ENCODE measurements at regions not wholly inside any gene's neighbourhood (a gene's known extent, or its start where the extent isn't known, plus 50 kb on each side); places are given as distances from the start of the nearest gene placed in this dataset.

GRCh38 chr2:239765076-239765845 is 259.9 kb downstream of the NDUFA10 start:
- TF ChIP-seq POLR2AphosphoS5 (IDR thresholded peaks at IDR 0.05; ENCODE audit: low read depth, low read length) (no peak), TAF1 (IDR thresholded peaks at IDR 0.05; ENCODE audit: borderline replicate concordance, insufficient read depth, low read length) (no peak), SIN3A (IDR thresholded peaks at IDR 0.05; ENCODE audit: borderline replicate concordance, insufficient read depth, low read length) (no peak)
- TF ChIP-seq, protein P1, sequence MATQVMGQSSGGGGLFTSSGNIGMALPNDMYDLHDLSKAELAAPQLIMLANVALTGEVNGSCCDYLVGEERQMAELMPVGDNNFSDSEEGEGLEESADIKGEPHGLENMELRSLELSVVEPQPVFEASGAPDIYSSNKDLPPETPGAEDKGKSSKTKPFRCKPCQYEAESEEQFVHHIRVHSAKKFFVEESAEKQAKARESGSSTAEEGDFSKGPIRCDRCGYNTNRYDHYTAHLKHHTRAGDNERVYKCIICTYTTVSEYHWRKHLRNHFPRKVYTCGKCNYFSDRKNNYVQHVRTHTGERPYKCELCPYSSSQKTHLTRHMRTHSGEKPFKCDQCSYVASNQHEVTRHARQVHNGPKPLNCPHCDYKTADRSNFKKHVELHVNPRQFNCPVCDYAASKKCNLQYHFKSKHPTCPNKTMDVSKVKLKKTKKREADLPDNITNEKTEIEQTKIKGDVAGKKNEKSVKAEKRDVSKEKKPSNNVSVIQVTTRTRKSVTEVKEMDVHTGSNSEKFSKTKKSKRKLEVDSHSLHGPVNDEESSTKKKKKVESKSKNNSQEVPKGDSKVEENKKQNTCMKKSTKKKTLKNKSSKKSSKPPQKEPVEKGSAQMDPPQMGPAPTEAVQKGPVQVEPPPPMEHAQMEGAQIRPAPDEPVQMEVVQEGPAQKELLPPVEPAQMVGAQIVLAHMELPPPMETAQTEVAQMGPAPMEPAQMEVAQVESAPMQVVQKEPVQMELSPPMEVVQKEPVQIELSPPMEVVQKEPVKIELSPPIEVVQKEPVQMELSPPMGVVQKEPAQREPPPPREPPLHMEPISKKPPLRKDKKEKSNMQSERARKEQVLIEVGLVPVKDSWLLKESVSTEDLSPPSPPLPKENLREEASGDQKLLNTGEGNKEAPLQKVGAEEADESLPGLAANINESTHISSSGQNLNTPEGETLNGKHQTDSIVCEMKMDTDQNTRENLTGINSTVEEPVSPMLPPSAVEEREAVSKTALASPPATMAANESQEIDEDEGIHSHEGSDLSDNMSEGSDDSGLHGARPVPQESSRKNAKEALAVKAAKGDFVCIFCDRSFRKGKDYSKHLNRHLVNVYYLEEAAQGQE (IDR thresholded peaks at IDR 0.05; ENCODE audit: insufficient read depth in 1 of 2, low read depth in 2 of 2, low read length in 2 of 2), result no peak
